ENCODE measurements at regions not wholly inside any gene's neighbourhood (a gene's known extent, or its start where the extent isn't known, plus 50 kb on each side); places are given as distances from the start of the nearest gene placed in this dataset.

DNA sequence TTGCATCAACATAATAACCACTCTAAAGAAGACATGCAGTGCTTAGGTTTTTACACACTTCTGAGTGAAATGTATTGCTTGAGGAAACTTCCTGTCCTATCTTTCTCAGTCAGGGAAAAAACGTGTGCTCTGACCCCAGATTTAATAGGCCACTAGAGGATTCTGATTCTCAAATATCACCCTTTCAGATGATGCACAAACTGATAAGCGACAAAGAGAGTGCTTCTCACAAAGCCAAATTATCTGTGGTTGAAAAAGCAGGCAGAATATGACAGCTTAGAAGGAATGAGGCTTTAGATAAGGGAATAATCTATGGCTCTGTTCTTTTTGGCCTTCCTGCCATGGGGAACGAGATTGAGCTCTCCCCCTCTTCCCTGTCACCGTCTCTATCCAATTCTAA is 583.4 kb upstream of the SGO1 start:
- H2BK5ac ChIP-seq (ENCODE audit: low read depth, low read length, poor library complexity, severe bottlenecking): no peak overlapping the region
- H3K14ac ChIP-seq (replicated peaks; ENCODE audit: low read depth, low read length): no peak overlapping the region
- H3K4me3 ChIP-seq (ENCODE audit: insufficient read depth, low read depth, low read length): no peak overlapping the region
- H3K9ac ChIP-seq (ENCODE audit: low read depth, low read length): no peak overlapping the region
- H2AK9ac ChIP-seq (replicated peaks; ENCODE audit: low read depth, low read length, poor library complexity): no peak overlapping the region
- CTCF ChIA-PET: no interaction called here
- no peaks in the 10 kb centered on the region for H3K36me3 ChIP-seq (ENCODE audit: control insufficient read depth, insufficient read depth, low read length)
- 0 out of 2 replicates have a peak, but pooled peaks cover 2% of the 10 kb centered on the region for H3K9me3 ChIP-seq (ENCODE audit: control insufficient read depth, insufficient read depth, low read length)
- no peaks in the 10 kb centered on the region for H3K27me3 ChIP-seq (ENCODE audit: control insufficient read depth, insufficient read depth, low read length)
- TF ChIP-seq SMC3 (IDR thresholded peaks at IDR 0.05; ENCODE audit: low read depth, low read length) (no peak), RCOR1 (IDR thresholded peaks at IDR 0.05; ENCODE audit: insufficient replicate concordance, low read length) (no peak), RAD21 (IDR thresholded peaks at IDR 0.05; ENCODE audit: low read length) (no peak), BHLHE40 (IDR thresholded peaks at IDR 0.05; ENCODE audit: low read depth, low read length) (no peak), MAZ (IDR thresholded peaks at IDR 0.05; ENCODE audit: borderline replicate concordance, low read depth, low read length) (no peak), NFE2L2 (IDR thresholded peaks at IDR 0.05; ENCODE audit: low read depth, low read length) (no peak), POLR2A (IDR thresholded peaks at IDR 0.05; ENCODE audit: low read depth, low read length) (no peak)
- TF ChIP-seq, protein P1, sequence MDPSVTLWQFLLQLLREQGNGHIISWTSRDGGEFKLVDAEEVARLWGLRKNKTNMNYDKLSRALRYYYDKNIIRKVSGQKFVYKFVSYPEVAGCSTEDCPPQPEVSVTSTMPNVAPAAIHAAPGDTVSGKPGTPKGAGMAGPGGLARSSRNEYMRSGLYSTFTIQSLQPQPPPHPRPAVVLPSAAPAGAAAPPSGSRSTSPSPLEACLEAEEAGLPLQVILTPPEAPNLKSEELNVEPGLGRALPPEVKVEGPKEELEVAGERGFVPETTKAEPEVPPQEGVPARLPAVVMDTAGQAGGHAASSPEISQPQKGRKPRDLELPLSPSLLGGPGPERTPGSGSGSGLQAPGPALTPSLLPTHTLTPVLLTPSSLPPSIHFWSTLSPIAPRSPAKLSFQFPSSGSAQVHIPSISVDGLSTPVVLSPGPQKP (IDR thresholded peaks at IDR 0.05; ENCODE audit: borderline replicate concordance, low read depth, low read length): no peak
- TF ChIP-seq, protein P2, sequence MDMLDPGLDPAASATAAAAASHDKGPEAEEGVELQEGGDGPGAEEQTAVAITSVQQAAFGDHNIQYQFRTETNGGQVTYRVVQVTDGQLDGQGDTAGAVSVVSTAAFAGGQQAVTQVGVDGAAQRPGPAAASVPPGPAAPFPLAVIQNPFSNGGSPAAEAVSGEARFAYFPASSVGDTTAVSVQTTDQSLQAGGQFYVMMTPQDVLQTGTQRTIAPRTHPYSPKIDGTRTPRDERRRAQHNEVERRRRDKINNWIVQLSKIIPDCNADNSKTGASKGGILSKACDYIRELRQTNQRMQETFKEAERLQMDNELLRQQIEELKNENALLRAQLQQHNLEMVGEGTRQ (IDR thresholded peaks at IDR 0.05; ENCODE audit: low read depth, low read length): no peak
- in situ Hi-C loops (cut with MboI; ENCODE audit: low sequenced_read_pairs) (no loop called here), intact Hi-C loops (cut with micrococcal nuclease) (no loop called here), dilution Hi-C loops (cut with HindIII; ENCODE audit: low sequenced_read_pairs, unreplicated experiment) (no loop called here)
- H3K23ac ChIP-seq (ENCODE audit: low read depth, low read length): no peak overlapping the region
- WGBS, 2 experiments (ENCODE audit: extremely low coverage in 2 of 2, insufficient read length in 1 of 2): no CpG with 5 or more reads among the region's 4 CpGs
- no peak overlapping the region for H2BK120ac ChIP-seq (ENCODE audit: low read depth, low read length)
- ATAC-seq (ENCODE audit: low read depth) (no peak), DNase-seq (no peak)
- POLR2A ChIA-PET (ENCODE audit: unreplicated experiment): no interaction called here
- H3K4me1 ChIP-seq (ENCODE audit: control insufficient read depth, insufficient read depth, low read length): no peaks in the 10 kb centered on the region
- no peaks in the 10 kb centered on the region for H4K20me1 ChIP-seq (ENCODE audit: insufficient read depth, low read length)
- H4K8ac ChIP-seq (ENCODE audit: low read depth in 2 of 2, low read length in 2 of 2): no peak overlapping the region
- no peak overlapping the region for H2AFZ ChIP-seq (replicated peaks; ENCODE audit: low read length, poor library complexity)
- no peak overlapping the region for H3K4me2 ChIP-seq (ENCODE audit: low read depth, low read length)
- no peaks in the 10 kb centered on the region for H3K79me1 ChIP-seq (ENCODE audit: low read depth in 1 of 2, low read length in 2 of 2)
- H3K18ac ChIP-seq (ENCODE audit: low read depth, low read length): no peak overlapping the region
- H2BK15ac ChIP-seq (ENCODE audit: low read depth, low read length): no peak overlapping the region
- BruUV-seq (replicated peaks): no TSS peak
- no peak overlapping the region for H4K91ac ChIP-seq (ENCODE audit: insufficient read depth, low read depth, low read length)
- H2BK20ac ChIP-seq (ENCODE audit: low read depth, low read length): no peak overlapping the region
- H3K56ac ChIP-seq (ENCODE audit: extremely low read depth, insufficient read depth, low read length): no peak overlapping the region
- H4K5ac ChIP-seq (ENCODE audit: low read depth, low read length): no peak overlapping the region
- no peaks in the 10 kb centered on the region for H3K9me1 ChIP-seq (ENCODE audit: insufficient read depth, low read length)
- H3K4ac ChIP-seq (ENCODE audit: low read depth, low read length): no peak overlapping the region
- no peak overlapping the region for H2AK5ac ChIP-seq (ENCODE audit: low read depth, low read length)
- H3K27ac ChIP-seq (ENCODE audit: insufficient read depth, low read length): no peak overlapping the region
